Colonic mucosa (tissue), 4 donors: ENCODE measurements at regions not wholly inside any gene's neighbourhood (a gene's known extent, or its start where the extent isn't known, plus 50 kb on each side); places are given as distances from the start of the nearest gene placed in this dataset.

ENCODE experiments used
- DNase-seq: peaks from one replicate; pipeline ENCODE4 v3.0.0-alpha.2; 2020
- H3K27ac ChIP-seq: fragments of 200-600 bp; one replicate; pipeline ENCODE4 v1.8.0; 2021
- H3K27me3 ChIP-seq: fragments of 200-600 bp; one replicate; pipeline ENCODE4 v1.8.0; 2021
- H3K36me3 ChIP-seq: fragments of 200-600 bp; one replicate; pipeline ENCODE4 v1.8.0; 2021
- H3K4me1 ChIP-seq: fragments of 200-600 bp; one replicate; pipeline ENCODE4 v1.8.0; 2021; ENCODE audit warnings: mild to moderate bottlenecking
- H3K4me3 ChIP-seq: fragments of 200-600 bp; one replicate; pipeline ENCODE4 v1.8.0; 2021
- H3K9ac ChIP-seq, 2 donors: one replicate each; pipeline ENCODE4 v1.7.0; 2013; ENCODE audit warnings: control low read depth in 2 of 2, low read depth in 2 of 2, low read length in 2 of 2
- H3K9me3 ChIP-seq: fragments of 200-600 bp; one replicate; pipeline ENCODE4 v1.8.0; 2021
- intact Hi-C: fragments of 100-400 bp; cut with DNase I; formaldehyde crosslinking; loops from one replicate; pipeline ENCODE4 v1.14.1; 2022
- TF ChIP-seq, protein P1 (sequence below): fragments of 200-600 bp; IDR thresholded peaks from one replicate; pipeline ENCODE4 v1.8.0; 2022; ENCODE audit warnings: antibody characterized with exemption, mild to moderate bottlenecking
- donor health status: healthy.
- donor health status: DM: no; HTN: no; CAD: no.
- donor health status: DM: no; HTN: no; CAD: no.

DNA sequence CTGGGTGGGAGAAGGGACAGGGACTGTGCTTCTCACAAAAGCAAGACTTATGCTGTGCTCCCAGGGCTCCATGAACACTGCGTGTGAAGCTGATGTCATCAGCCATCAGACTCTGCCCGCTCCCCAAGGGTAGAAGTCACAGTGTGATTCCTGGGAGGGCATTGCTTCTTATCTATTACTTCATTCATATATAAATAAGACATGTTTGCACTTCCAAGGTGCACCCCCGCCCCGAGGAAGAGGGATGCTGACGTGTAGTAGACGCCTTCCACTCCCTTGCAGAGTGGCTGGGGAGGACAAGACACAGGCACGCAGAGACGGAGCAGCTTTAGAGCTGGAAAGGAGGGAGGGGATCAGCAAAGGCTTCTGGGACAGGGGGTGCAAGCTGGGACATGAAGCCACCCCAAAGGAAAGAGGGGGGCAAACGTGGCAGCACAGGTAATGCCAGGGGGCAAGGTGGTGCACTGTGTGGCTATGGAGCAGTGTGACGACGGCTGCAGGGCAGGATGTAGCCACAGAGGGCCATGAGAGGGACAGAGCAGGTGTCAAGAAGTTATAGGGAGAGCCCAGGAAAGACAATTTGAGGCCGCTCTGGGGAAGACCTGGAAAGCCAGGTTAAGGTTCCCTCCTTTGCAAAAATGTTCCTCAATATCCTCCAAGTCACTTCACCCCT lies 558.5 kb downstream of the MN1 start:
- Histone ChIP-seq H3K4me1 (no peaks in the 10 kb centered on the region), H3K36me3 (no peaks in the 10 kb centered on the region), H3K27ac (no peak overlapping the region), H3K9ac (no peak overlapping the region), H3K9me3 (no peaks in the 10 kb centered on the region), H3K27me3 (no peaks in the 10 kb centered on the region), H3K4me3 (no peak overlapping the region)
- DNase-seq, result no peak
- TF ChIP-seq, protein P1, sequence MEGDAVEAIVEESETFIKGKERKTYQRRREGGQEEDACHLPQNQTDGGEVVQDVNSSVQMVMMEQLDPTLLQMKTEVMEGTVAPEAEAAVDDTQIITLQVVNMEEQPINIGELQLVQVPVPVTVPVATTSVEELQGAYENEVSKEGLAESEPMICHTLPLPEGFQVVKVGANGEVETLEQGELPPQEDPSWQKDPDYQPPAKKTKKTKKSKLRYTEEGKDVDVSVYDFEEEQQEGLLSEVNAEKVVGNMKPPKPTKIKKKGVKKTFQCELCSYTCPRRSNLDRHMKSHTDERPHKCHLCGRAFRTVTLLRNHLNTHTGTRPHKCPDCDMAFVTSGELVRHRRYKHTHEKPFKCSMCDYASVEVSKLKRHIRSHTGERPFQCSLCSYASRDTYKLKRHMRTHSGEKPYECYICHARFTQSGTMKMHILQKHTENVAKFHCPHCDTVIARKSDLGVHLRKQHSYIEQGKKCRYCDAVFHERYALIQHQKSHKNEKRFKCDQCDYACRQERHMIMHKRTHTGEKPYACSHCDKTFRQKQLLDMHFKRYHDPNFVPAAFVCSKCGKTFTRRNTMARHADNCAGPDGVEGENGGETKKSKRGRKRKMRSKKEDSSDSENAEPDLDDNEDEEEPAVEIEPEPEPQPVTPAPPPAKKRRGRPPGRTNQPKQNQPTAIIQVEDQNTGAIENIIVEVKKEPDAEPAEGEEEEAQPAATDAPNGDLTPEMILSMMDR, result no peak
- intact Hi-C loops, result no loop called here

DNA sequence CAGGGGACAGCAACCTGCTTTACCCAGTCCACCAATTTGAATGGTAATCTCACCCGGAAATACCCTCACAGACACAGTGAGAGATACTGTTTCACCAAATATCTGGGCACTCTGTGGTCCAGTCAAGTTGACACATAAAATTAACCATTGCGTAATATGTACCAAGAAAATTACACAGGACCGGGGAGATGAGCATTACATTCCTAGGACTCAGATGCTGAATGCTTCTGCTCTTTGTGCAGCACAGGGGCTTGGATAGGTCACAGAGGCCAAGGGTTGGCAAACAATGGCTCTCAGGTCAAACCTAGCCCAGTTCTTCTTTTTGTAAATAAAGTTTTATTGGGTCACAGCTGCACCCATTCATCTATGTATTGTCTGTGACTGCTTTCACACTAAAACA lies 557.2 kb downstream of the MN1 start:
- Histone ChIP-seq H3K4me1 (no peaks in the 10 kb centered on the region), H3K36me3 (no peaks in the 10 kb centered on the region), H3K27me3 (no peaks in the 10 kb centered on the region), H3K4me3 (no peak overlapping the region), H3K27ac (no peak overlapping the region), H3K9me3 (no peaks in the 10 kb centered on the region), H3K9ac (no peak overlapping the region)
- DNase-seq, result no peak
- intact Hi-C loops, result no loop called here
- TF ChIP-seq, protein P1, result no peak

DNA sequence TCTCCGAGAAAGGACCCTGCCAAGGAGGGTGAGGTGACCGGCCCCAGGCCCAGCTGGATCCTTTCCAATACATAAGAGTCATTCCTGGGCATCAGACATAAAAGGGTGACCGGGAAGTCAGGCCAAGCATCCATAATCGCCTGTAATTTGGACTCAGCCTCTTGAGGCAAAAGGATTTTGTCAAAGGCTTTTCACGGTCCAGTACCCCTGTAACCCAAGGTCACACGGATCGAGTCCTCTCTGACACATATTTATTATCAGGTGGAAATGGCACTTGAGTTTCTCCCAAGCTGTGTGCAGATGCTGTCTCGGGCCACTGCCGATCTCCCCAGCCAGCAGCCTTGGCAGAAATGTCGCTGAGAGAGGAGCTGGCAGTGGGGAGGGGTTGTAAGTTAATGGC lies 556.5 kb downstream of the MN1 start:
- H3K9ac ChIP-seq, result no peak overlapping the region
- no peaks in the 10 kb centered on the region for H3K36me3 ChIP-seq
- no peak overlapping the region for H3K27ac ChIP-seq
- no peaks in the 10 kb centered on the region for H3K9me3 ChIP-seq
- H3K4me1 ChIP-seq, result no peaks in the 10 kb centered on the region
- no peak for DNase-seq
- TF ChIP-seq, protein P1, result no peak
- H3K4me3 ChIP-seq, result no peak overlapping the region
- no peaks in the 10 kb centered on the region for H3K27me3 ChIP-seq
- intact Hi-C loops, result no loop called here

DNA sequence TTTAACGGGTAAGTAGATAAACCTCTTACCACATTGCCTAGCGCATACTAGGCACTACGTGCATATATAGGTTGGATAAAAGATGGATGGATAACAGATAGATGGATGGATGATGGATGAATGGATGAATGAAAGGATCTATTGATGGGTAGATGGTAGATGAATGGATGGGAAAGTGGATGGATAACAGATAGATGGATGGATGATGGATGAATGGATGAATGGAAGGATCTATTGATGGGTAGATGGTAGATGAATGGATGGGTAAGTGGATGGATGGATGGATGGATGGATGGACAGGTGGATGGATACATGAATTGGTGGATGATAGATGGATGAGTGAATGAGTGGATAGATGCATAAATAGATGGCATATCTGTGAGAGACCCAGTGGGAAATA lies 555.0 kb downstream of the MN1 start:
- no peak overlapping the region for H3K4me3 ChIP-seq

DNA sequence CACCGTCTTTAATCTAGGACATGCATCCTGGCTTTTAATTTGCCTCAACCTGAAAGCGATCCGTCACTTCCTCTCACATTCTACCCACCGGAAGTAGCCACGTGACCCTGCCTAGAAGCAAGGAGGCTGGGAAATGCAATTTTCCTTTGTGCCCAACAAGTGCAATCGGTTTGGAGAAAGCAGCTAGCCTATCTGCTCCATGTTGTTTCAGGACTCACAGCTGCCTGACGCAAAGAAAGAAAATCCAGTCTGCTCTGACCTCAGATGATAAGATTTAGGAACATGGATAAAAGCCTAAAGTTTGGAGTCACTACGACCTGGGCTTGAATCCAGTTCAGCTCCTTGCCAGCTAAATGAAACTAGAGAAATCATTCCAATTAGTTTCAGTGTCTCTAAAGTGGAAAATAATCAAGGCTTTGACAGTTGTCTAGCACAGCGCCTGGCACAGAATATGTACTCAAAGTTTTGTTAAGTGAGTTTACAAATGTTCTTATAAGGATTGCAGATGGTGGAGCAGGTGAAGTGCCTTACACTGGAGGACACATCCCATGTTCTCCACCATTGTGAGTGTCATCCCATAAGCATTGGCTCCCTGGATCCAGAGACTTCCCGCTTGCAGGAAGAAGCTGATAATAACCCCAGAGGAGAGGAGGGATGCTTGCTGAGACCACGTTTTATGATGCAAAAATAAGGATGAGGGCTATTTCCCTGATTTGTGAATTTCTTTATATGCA lies 553.7 kb downstream of the MN1 start:
- no peak for DNase-seq
- no peak overlapping the region for H3K27ac ChIP-seq
- H3K9ac ChIP-seq, result no peak overlapping the region
- no peaks in the 10 kb centered on the region for H3K4me1 ChIP-seq
- no peaks in the 10 kb centered on the region for H3K36me3 ChIP-seq
- H3K9me3 ChIP-seq, result no peaks in the 10 kb centered on the region
- no peak overlapping the region for H3K4me3 ChIP-seq
- TF ChIP-seq, protein P1, result no peak
- H3K27me3 ChIP-seq, result no peaks in the 10 kb centered on the region
- intact Hi-C loops, result no loop called here

More for the DNA sequence above, 555.0 kb downstream of the MN1 start:
- TF ChIP-seq, protein P1, result no peak
- no peaks in the 10 kb centered on the region for H3K4me1 ChIP-seq
- H3K27me3 ChIP-seq, result no peaks in the 10 kb centered on the region
- no peak overlapping the region for H3K9ac ChIP-seq
- H3K27ac ChIP-seq, result no peak overlapping the region
- intact Hi-C loops, result no loop called here
- no peak for DNase-seq
- no peaks in the 10 kb centered on the region for H3K36me3 ChIP-seq
- H3K9me3 ChIP-seq, result no peaks in the 10 kb centered on the region
